HEK293 (cell line): ENCODE measurements at regions not wholly inside any gene's neighbourhood (a gene's known extent, or its start where the extent isn't known, plus 50 kb on each side); places are given as distances from the start of the nearest gene placed in this dataset.

Experiments
- CTCF ChIA-PET: fragments of 350-600 bp; formaldehyde crosslinking; extraction: SDS; loops from one replicate; lab custom pipeline; 2021; ENCODE audit warnings: antibody characterized with exemption; lab: Yijun Ruan, JAX
- POLR2A ChIA-PET: fragments of 300-600 bp; formaldehyde crosslinking; extraction: SDS; loops from one replicate; lab custom pipeline; 2020; ENCODE audit warnings: antibody characterized with exemption, inconsistent platforms; lab: Yijun Ruan, JAX
- H3K27ac ChIP-seq: fragments of 200-500 bp; sonication (Bioruptor generic); 2 replicates; pipeline ENCODE4 v1.5.1; 2014; ENCODE audit warnings: low read depth, low read length, control low read depth, inconsistent platforms; ENCODE audit errors: extremely low read depth
- H3K36me3 ChIP-seq, 2 experiments: fragments of 200-500 bp in 1 of 2; sonication (Bioruptor generic) in 1 of 2; 1 replicate in 1 of 2; 2 replicates in 1 of 2; pipeline ENCODE4 v1.5.1; 2014 to 2017; ENCODE audit warnings: inconsistent platforms in 2 of 2, low read length in 2 of 2; ENCODE audit not compliant: control insufficient read depth in 2 of 2, insufficient read depth in 1 of 2
- H3K4me1 ChIP-seq: fragments of 200-500 bp; sonication (Bioruptor generic); 2 replicates; pipeline ENCODE4 v1.5.1; 2014; ENCODE audit warnings: mild to moderate bottlenecking, low read length, inconsistent platforms; ENCODE audit not compliant: control insufficient read depth, insufficient read depth
- H3K4me3 ChIP-seq: 2 replicates; pipeline ENCODE4 v1.5.1; 2011; ENCODE audit warnings: low read depth, mild to moderate bottlenecking, control low read depth, low read length, moderate library complexity
- H3K9me3 ChIP-seq: fragments of 200-500 bp; sonication (Bioruptor generic); 2 replicates; pipeline ENCODE4 v1.5.1; 2014; ENCODE audit warnings: low read depth, low read length, inconsistent platforms; ENCODE audit not compliant: control insufficient read depth, insufficient read depth
- GLI4 ChIP-seq: fragments of 450-650 bp; formaldehyde crosslinking; IDR thresholded peaks from 2 replicates; pipeline ENCODE4 v1.5.1; 2016; ENCODE audit warnings: missing biosample characterization, missing genetic modification characterization
- KLF17 ChIP-seq: fragments of 450-650 bp; formaldehyde crosslinking; IDR thresholded peaks from 2 replicates; pipeline ENCODE4 v1.5.1; 2016; ENCODE audit warnings: missing biosample characterization, missing genetic modification characterization
- PRDM2 ChIP-seq: fragments of 450-650 bp; formaldehyde crosslinking; IDR thresholded peaks from 2 replicates; pipeline ENCODE4 v1.5.1; 2016; ENCODE audit warnings: missing biosample characterization, missing genetic modification characterization, borderline replicate concordance
- PRDM4 ChIP-seq: fragments of 450-650 bp; formaldehyde crosslinking; IDR thresholded peaks from 2 replicates; pipeline ENCODE4 v1.5.1; 2017; ENCODE audit warnings: missing biosample characterization, missing genetic modification characterization
- REST ChIP-seq: fragments of 450-650 bp; formaldehyde crosslinking; IDR thresholded peaks from 2 replicates; pipeline ENCODE4 v1.5.1; 2016; ENCODE audit warnings: missing biosample characterization, missing genetic modification characterization
- SALL2 ChIP-seq: fragments of 450-650 bp; formaldehyde crosslinking; IDR thresholded peaks from 2 replicates; pipeline ENCODE4 v1.5.0; 2017; ENCODE audit warnings: missing biosample characterization, mild to moderate bottlenecking, missing genetic modification characterization, borderline replicate concordance
- SP7 ChIP-seq: fragments of 450-650 bp; formaldehyde crosslinking; IDR thresholded peaks from 2 replicates; pipeline ENCODE4 v1.5.1; 2016; ENCODE audit warnings: missing biosample characterization, missing genetic modification characterization
- ZBTB20 ChIP-seq: fragments of 450-650 bp; formaldehyde crosslinking; IDR thresholded peaks from 2 replicates; pipeline ENCODE4 v1.5.1; 2016; ENCODE audit warnings: missing biosample characterization, missing genetic modification characterization
- ZBTB26 ChIP-seq: fragments of 450-650 bp; formaldehyde crosslinking; optimal IDR thresholded peaks from 2 replicates; pipeline ENCODE3; 2016; ENCODE audit warnings: missing biosample characterization, mild to moderate bottlenecking, missing genetic modification characterization
- ZNF202 ChIP-seq: fragments of 450-650 bp; formaldehyde crosslinking; IDR thresholded peaks from 2 replicates; pipeline ENCODE4 v1.5.1; 2016; ENCODE audit warnings: missing biosample characterization, missing genetic modification characterization, borderline replicate concordance
- ZNF341 ChIP-seq: fragments of 450-650 bp; formaldehyde crosslinking; IDR thresholded peaks from 2 replicates; pipeline ENCODE4; 2016; ENCODE audit warnings: low read depth, missing biosample characterization, missing genetic modification characterization
- ZNF404 ChIP-seq: fragments of 450-650 bp; formaldehyde crosslinking; IDR thresholded peaks from 2 replicates; pipeline ENCODE4 v1.5.1; 2017; ENCODE audit warnings: missing biosample characterization, missing genetic modification characterization
- ZNF518A ChIP-seq: fragments of 450-650 bp; formaldehyde crosslinking; conservative IDR thresholded peaks from 2 replicates; pipeline ENCODE4 v1.5.1; 2016; ENCODE audit warnings: low read depth, missing biosample characterization, missing genetic modification characterization
- ZNF560 ChIP-seq: fragments of 450-650 bp; formaldehyde crosslinking; IDR thresholded peaks from 2 replicates; pipeline ENCODE4 v1.5.1; 2017; ENCODE audit warnings: missing biosample characterization, missing genetic modification characterization, borderline replicate concordance
- ZNF561 ChIP-seq: fragments of 450-650 bp; IDR thresholded peaks from 2 replicates; pipeline ENCODE4 v1.5.1; 2018; ENCODE audit warnings: missing biosample characterization, missing genetic modification characterization, borderline replicate concordance

- TF ChIP-seq REST (tag by site-specific recombination) (no peak), PRDM2 (tag by site-specific recombination) (no peak), SP7 (tag by site-specific recombination) (no peak)
Measured at GRCh38 chr7:53996876-53997275, 545.3 kb upstream of the VSTM2A start (continued).

- H3K9me3 ChIP-seq = no peaks in the 10 kb centered on the region
- no peak overlapping the region for H3K27ac ChIP-seq
- CTCF ChIA-PET = no interaction called here
- no peaks in the 10 kb centered on the region for H3K4me1 ChIP-seq
- H3K36me3 ChIP-seq = no peaks in the 10 kb centered on the region
- H3K4me3 ChIP-seq = no peak overlapping the region
- POLR2A ChIA-PET = no interaction called here
- TF ChIP-seq ZBTB20 (tag by site-specific recombination) (no peak), ZNF561 (tag by site-specific recombination) (no peak), SALL2 (no peak), GLI4 (no peak), ZBTB26 (no peak), ZNF202 (no peak), KLF17 (tag by site-specific recombination) (no peak), PRDM4 (tag by site-specific recombination) (no peak), ZNF341 (tag by site-specific recombination) (no peak), ZNF404 (tag by site-specific recombination) (no peak), ZNF560 (tag by site-specific recombination) (no peak), ZNF518A (no peak)
Measured at GRCh38 chr7:54014765-54015164, 527.4 kb upstream of the VSTM2A start.
